Fibroblast of lung (primary cell): ENCODE measurements at regions not wholly inside any gene's neighbourhood (a gene's known extent, or its start where the extent isn't known, plus 50 kb on each side); places are given as distances from the start of the nearest gene placed in this dataset.

Experiments
- DNase-seq, 2 donors: peaks; one replicate each; pipeline versions ENCODE4 v3.0.0 to v3.0.0-alpha.2; 2010; ENCODE audit warnings: low read depth in 2 of 2
- H2AFZ ChIP-seq: 2 replicates; pipeline ENCODE4 v1.5.1; 2012; ENCODE audit warnings: low read length, control low read depth, inconsistent platforms
- H3K27ac ChIP-seq: 2 replicates; pipeline ENCODE4 v1.5.1; 2011; ENCODE audit warnings: low read length, control low read depth; ENCODE audit not compliant: insufficient read depth
- H3K27me3 ChIP-seq: 2 replicates; pipeline ENCODE4 v1.5.1; 2011; ENCODE audit warnings: mild to moderate bottlenecking, low read length; ENCODE audit not compliant: control insufficient read depth, insufficient read depth
- H3K36me3 ChIP-seq: 2 replicates; pipeline ENCODE4 v1.5.1; 2011; ENCODE audit warnings: low read length; ENCODE audit not compliant: control insufficient read depth, insufficient read depth
- H3K4me1 ChIP-seq: 2 replicates; pipeline ENCODE4 v1.5.1; 2011; ENCODE audit warnings: low read length; ENCODE audit not compliant: control insufficient read depth, insufficient read depth; ENCODE audit errors: extremely low read depth
- H3K4me2 ChIP-seq: 2 replicates; pipeline ENCODE4 v1.5.1; 2011; ENCODE audit warnings: low read length, control low read depth; ENCODE audit not compliant: insufficient read depth; ENCODE audit errors: extremely low read depth
- H3K4me3 ChIP-seq, 4 experiments: fragments of 200-600 bp in 1 of 4; sonication (generic) in 1 of 4; replicated peaks in 1 of 4; 2 replicates each; pipeline ENCODE4 v1.5.1; 2011 to 2016; ENCODE audit warnings: low read length in 4 of 4, low read depth in 3 of 4, mild to moderate bottlenecking in 3 of 4, control low read depth in 2 of 4, inconsistent platforms in 1 of 4, mixed read lengths in 1 of 4; ENCODE audit not compliant: insufficient read depth in 1 of 4; ENCODE audit errors: control extremely low read depth in 1 of 4
- H3K79me2 ChIP-seq: 2 replicates; pipeline ENCODE4 v1.5.1; 2012; ENCODE audit warnings: mild to moderate bottlenecking, low read length, inconsistent platforms; ENCODE audit not compliant: control insufficient read depth, insufficient read depth
- H3K9ac ChIP-seq: 2 replicates; pipeline ENCODE4 v1.5.1; 2011; ENCODE audit warnings: mild to moderate bottlenecking, low read length, control low read depth; ENCODE audit not compliant: insufficient read depth
- H3K9me3 ChIP-seq: 2 replicates; pipeline ENCODE4 v1.5.1; 2012; ENCODE audit warnings: low read depth, low read length; ENCODE audit not compliant: control insufficient read depth, insufficient read depth
- H4K20me1 ChIP-seq: 2 replicates; pipeline ENCODE4 v1.5.1; 2011; ENCODE audit warnings: low read length; ENCODE audit not compliant: control insufficient read depth, insufficient read depth; ENCODE audit errors: extremely low read depth
- CTCF ChIP-seq, 2 donors: IDR thresholded peaks in 1 of 2; conservative IDR thresholded peaks in 1 of 2; 1 replicate in 1 of 2; 2 replicates in 1 of 2; pipeline ENCODE4 v1.5.1; 2011 to 2012; ENCODE audit warnings: low read length in 2 of 2, control low read depth in 1 of 2, inconsistent platforms in 1 of 2, low read depth in 1 of 2, mild to moderate bottlenecking in 1 of 2
- EZH2 ChIP-seq: IDR thresholded peaks from 2 replicates; pipeline ENCODE4 v1.5.1; 2012; ENCODE audit warnings: low read length, control low read depth, mild to moderate bottlenecking; ENCODE audit errors: missing control alignments

GRCh38 chr7:46288010-46288409 is 366.9 kb upstream of the IGFBP3 start:
- Histone ChIP-seq H3K36me3 (no peaks in the 10 kb centered on the region), H3K9me3 (no peaks in the 10 kb centered on the region), H3K9ac (no peak overlapping the region), H3K4me2 (no peak overlapping the region), H2AFZ (no peak overlapping the region), H3K27me3 (no peaks in the 10 kb centered on the region), H3K4me1 (peaks cover 10% of the 10 kb centered on the region), H3K27ac (no peak overlapping the region), H3K4me3 (no peak overlapping the region), H4K20me1 (no peaks in the 10 kb centered on the region), H3K79me2 (no peaks in the 10 kb centered on the region)
- no peak for DNase-seq
- no peak for TF ChIP-seq EZH2
- no peak for TF ChIP-seq CTCF (conservative IDR thresholded peaks at IDR 0.05 in 1 of 2, IDR thresholded peaks at IDR 0.05 in 1 of 2; ENCODE audit: low read depth in 1 of 2, low read length in 2 of 2)

GRCh38 chr7:46286957-46287356 is 365.9 kb upstream of the IGFBP3 start:
- Histone ChIP-seq H3K27ac (no peak overlapping the region), H2AFZ (no peak overlapping the region), H3K27me3 (no peaks in the 10 kb centered on the region), H3K36me3 (no peaks in the 10 kb centered on the region), H3K4me3 (no peak overlapping the region), H3K4me1 (peaks cover 9% of the 10 kb centered on the region), H3K9ac (no peak overlapping the region), H3K9me3 (no peaks in the 10 kb centered on the region), H4K20me1 (no peaks in the 10 kb centered on the region), H3K4me2 (no peak overlapping the region), H3K79me2 (no peaks in the 10 kb centered on the region)
- no peak for TF ChIP-seq EZH2
- TF ChIP-seq CTCF (conservative IDR thresholded peaks at IDR 0.05 in 1 of 2, IDR thresholded peaks at IDR 0.05 in 1 of 2; ENCODE audit: low read depth in 1 of 2, low read length in 2 of 2), result no peak
- DNase-seq, result no peak

- H3K36me3 ChIP-seq, result no peaks in the 10 kb centered on the region
- no peak overlapping the region for H2AFZ ChIP-seq
- H4K20me1 ChIP-seq, result no peaks in the 10 kb centered on the region
- peaks cover 7% of the 10 kb centered on the region for H3K4me1 ChIP-seq
- H3K79me2 ChIP-seq, result no peaks in the 10 kb centered on the region
- H3K9ac ChIP-seq, result no peak overlapping the region
- TF ChIP-seq CTCF (conservative IDR thresholded peaks at IDR 0.05 in 1 of 2, IDR thresholded peaks at IDR 0.05 in 1 of 2; ENCODE audit: low read depth in 1 of 2, low read length in 2 of 2), result no peak
- TF ChIP-seq EZH2, result no peak
- no peaks in the 10 kb centered on the region for H3K9me3 ChIP-seq
- no peak overlapping the region for H3K27ac ChIP-seq
- no peak overlapping the region for H3K4me3 ChIP-seq
- no peak overlapping the region for H3K4me2 ChIP-seq
- DNase-seq, result no peak
- H3K27me3 ChIP-seq, result no peaks in the 10 kb centered on the region
These were observed 365.3 kb upstream of the IGFBP3 start for GRCh38 chr7:46286356-46286755.
